ENCODE measurements at regions not wholly inside any gene's neighbourhood (a gene's known extent, or its start where the extent isn't known, plus 50 kb on each side); places are given as distances from the start of the nearest gene placed in this dataset.

DNA sequence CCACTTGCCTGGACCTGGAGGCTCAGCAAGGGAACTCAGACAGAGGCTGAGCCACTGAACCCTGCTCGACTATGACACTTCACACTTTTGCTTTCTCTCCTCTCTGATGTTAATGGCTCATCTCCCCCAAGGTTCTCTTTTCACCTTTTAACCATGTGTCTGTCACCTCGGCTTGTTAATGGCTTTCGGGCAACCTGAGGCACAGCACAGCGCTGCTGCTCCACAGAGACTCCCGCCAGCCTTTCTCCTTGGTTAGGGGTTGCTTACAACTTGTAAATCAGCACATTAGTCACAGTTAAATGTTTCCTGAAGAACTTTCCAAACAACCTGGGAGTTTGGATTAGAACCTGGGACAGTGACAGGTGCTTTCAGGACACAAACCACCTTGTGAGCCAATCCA is 136.2 kb upstream of the TBX20 start:
- TF ChIP-seq, protein P1, sequence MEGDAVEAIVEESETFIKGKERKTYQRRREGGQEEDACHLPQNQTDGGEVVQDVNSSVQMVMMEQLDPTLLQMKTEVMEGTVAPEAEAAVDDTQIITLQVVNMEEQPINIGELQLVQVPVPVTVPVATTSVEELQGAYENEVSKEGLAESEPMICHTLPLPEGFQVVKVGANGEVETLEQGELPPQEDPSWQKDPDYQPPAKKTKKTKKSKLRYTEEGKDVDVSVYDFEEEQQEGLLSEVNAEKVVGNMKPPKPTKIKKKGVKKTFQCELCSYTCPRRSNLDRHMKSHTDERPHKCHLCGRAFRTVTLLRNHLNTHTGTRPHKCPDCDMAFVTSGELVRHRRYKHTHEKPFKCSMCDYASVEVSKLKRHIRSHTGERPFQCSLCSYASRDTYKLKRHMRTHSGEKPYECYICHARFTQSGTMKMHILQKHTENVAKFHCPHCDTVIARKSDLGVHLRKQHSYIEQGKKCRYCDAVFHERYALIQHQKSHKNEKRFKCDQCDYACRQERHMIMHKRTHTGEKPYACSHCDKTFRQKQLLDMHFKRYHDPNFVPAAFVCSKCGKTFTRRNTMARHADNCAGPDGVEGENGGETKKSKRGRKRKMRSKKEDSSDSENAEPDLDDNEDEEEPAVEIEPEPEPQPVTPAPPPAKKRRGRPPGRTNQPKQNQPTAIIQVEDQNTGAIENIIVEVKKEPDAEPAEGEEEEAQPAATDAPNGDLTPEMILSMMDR (IDR thresholded peaks at IDR 0.05), result no peak
- TF ChIP-seq POLR2A (IDR thresholded peaks at IDR 0.05), result no peak
